WTC11 (cell line): ENCODE measurements at regions not wholly inside any gene's neighbourhood (a gene's known extent, or its start where the extent isn't known, plus 50 kb on each side); places are given as distances from the start of the nearest gene placed in this dataset.

Experiments
- AFF4 ChIP-seq: sonication (generic); formaldehyde crosslinking; IDR thresholded peaks from 2 replicates; pipeline ENCODE4 v1.8.1; 2023; ENCODE audit warnings: mild to moderate bottlenecking, missing genetic modification reagents, borderline replicate concordance
- ATF1 ChIP-seq: sonication (generic); formaldehyde crosslinking; IDR thresholded peaks from 2 replicates; pipeline ENCODE4 v1.8.1; 2023; ENCODE audit warnings: mild to moderate bottlenecking, moderate library complexity, missing genetic modification reagents
- ATF6 ChIP-seq: sonication (generic); formaldehyde crosslinking; IDR thresholded peaks from 2 replicates; pipeline ENCODE4 v1.8.1; 2023; ENCODE audit warnings: mild to moderate bottlenecking, missing genetic modification reagents
- CREB1 ChIP-seq: sonication (generic); formaldehyde crosslinking; IDR thresholded peaks from 2 replicates; pipeline ENCODE4 v1.8.0; 2023; ENCODE audit warnings: mild to moderate bottlenecking, missing genetic modification reagents
- CTCF ChIP-seq: fragments of 200-600 bp; IDR thresholded peaks from 2 replicates; pipeline ENCODE4 v1.8.0; 2022; ENCODE audit warnings: antibody characterized with exemption
- ETV6 ChIP-seq: sonication (generic); formaldehyde crosslinking; IDR thresholded peaks from 2 replicates; pipeline ENCODE4 v1.8.1; 2022; ENCODE audit warnings: mild to moderate bottlenecking, missing genetic modification reagents
- GABPB1 ChIP-seq: sonication (generic); formaldehyde crosslinking; IDR thresholded peaks from 2 replicates; pipeline ENCODE4 v1.8.1; 2023; ENCODE audit warnings: mild to moderate bottlenecking, missing genetic modification reagents
- JUN ChIP-seq: sonication (generic); formaldehyde crosslinking; IDR thresholded peaks from 2 replicates; pipeline ENCODE4 v1.8.0; 2023; ENCODE audit warnings: mild to moderate bottlenecking, missing genetic modification reagents
- MAX ChIP-seq: sonication (generic); formaldehyde crosslinking; IDR thresholded peaks from 2 replicates; pipeline ENCODE4 v1.8.0; 2022; ENCODE audit warnings: mild to moderate bottlenecking, missing genetic modification reagents
- MLX ChIP-seq: sonication (generic); formaldehyde crosslinking; IDR thresholded peaks from 2 replicates; pipeline ENCODE4 v1.8.1; 2023; ENCODE audit warnings: mild to moderate bottlenecking, missing genetic modification reagents, moderate library complexity
- PREB ChIP-seq: sonication (generic); formaldehyde crosslinking; IDR thresholded peaks from 2 replicates; pipeline ENCODE4 v1.8.1; 2022; ENCODE audit warnings: mild to moderate bottlenecking, missing genetic modification reagents, moderate library complexity, borderline replicate concordance
- SMAD4 ChIP-seq: sonication (generic); formaldehyde crosslinking; IDR thresholded peaks from 2 replicates; pipeline ENCODE4 v1.8.0; 2022; ENCODE audit warnings: mild to moderate bottlenecking, missing genetic modification reagents
- ZNF121 ChIP-seq: sonication (generic); formaldehyde crosslinking; IDR thresholded peaks from 2 replicates; pipeline ENCODE4 v1.8.0; 2023; ENCODE audit warnings: missing genetic modification reagents

GRCh38 chr22:27329966-27330645, 471.4 kb downstream of the MN1 start:
- no peak; the same call in 1 of the 2 replicates for TF ChIP-seq MAX (CRISPR knock-in tag)
- TF ChIP-seq CTCF: no peak
- TF ChIP-seq CREB1 (CRISPR knock-in tag): no peak
- TF ChIP-seq ETV6 (CRISPR knock-in tag): no peak
- no peak for TF ChIP-seq GABPB1 (CRISPR knock-in tag)
- no peak for TF ChIP-seq ZNF121 (CRISPR knock-in tag)
- TF ChIP-seq PREB (CRISPR knock-in tag): no peak
- TF ChIP-seq ATF6 (CRISPR knock-in tag): no peak
- TF ChIP-seq JUN (CRISPR knock-in tag): no peak
- TF ChIP-seq AFF4: no peak
- no peak for TF ChIP-seq SMAD4 (CRISPR knock-in tag)
- TF ChIP-seq ATF1 (CRISPR knock-in tag): no peak
- no peak for TF ChIP-seq MLX (CRISPR knock-in tag)
